ENCODE measurements at regions not wholly inside any gene's neighbourhood (a gene's known extent, or its start where the extent isn't known, plus 50 kb on each side); places are given as distances from the start of the nearest gene placed in this dataset.

GRCh38 chr3:194838236-194838635 is 152.6 kb downstream of the FAM43A start:
- TF ChIP-seq CTCF (IDR thresholded peaks at IDR 0.05 in 4 of 5, conservative IDR thresholded peaks at IDR 0.05 in 1 of 5) (no peak), POLR2A (IDR thresholded peaks at IDR 0.05) (no peak)

Data from gastrocnemius medialis (tissue), 4 donors.